OCI-LY3 (cell line): ENCODE measurements at regions not wholly inside any gene's neighbourhood (a gene's known extent, or its start where the extent isn't known, plus 50 kb on each side); places are given as distances from the start of the nearest gene placed in this dataset.

Experiments
- H2AFZ ChIP-seq: fragments of 200-600, 300-600 bp; shearing (Covaris generic); 2 replicates; pipeline ENCODE4 v1.6.0; 2014; ENCODE audit warnings: antibody characterized with exemption, low read depth, low read length
- H3K27ac ChIP-seq: fragments of 200-600, 300-600 bp; sonication (generic); 2 replicates; pipeline ENCODE4 v1.5.1; 2014; ENCODE audit warnings: mild to moderate bottlenecking, low read length, moderate library complexity, mixed read lengths
- H3K27me3 ChIP-seq: fragments of 200-600, 300-600 bp; sonication (generic); 2 replicates; pipeline ENCODE4 v1.6.1; 2014; ENCODE audit warnings: low read depth, low read length, mixed read lengths
- H3K36me3 ChIP-seq: fragments of 200-600, 300-600 bp; sonication (generic); replicated peaks from 2 replicates; pipeline ENCODE3; 2014; ENCODE audit warnings: low read depth, low read length, mixed read lengths
- H3K4me1 ChIP-seq: fragments of 300-600, 200-600 bp; sonication (generic); 2 replicates; pipeline ENCODE4 v1.6.1; 2014; ENCODE audit warnings: low read length, mixed read lengths
- H3K4me2 ChIP-seq: fragments of 200-600, 300-600 bp; sonication (generic); 2 replicates; pipeline ENCODE4 v1.6.1; 2014; ENCODE audit warnings: low read length, mixed read lengths
- H3K4me3 ChIP-seq: fragments of 300-600, 200-600 bp; sonication (generic); 2 replicates; pipeline ENCODE4 v1.5.1; 2014; ENCODE audit warnings: antibody characterized with exemption, mild to moderate bottlenecking, low read length, moderate library complexity
- H3K79me2 ChIP-seq: fragments of 300-600, 200-600 bp; shearing (Covaris generic); 2 replicates; pipeline ENCODE4 v1.6.1; 2014; ENCODE audit warnings: mild to moderate bottlenecking, low read length, mixed read lengths
- H3K9ac ChIP-seq: fragments of 300-600, 200-600 bp; shearing (Covaris generic); 2 replicates; pipeline ENCODE4 v1.6.0; 2014; ENCODE audit warnings: mild to moderate bottlenecking, low read length, moderate library complexity
- H3K9me3 ChIP-seq: fragments of 200-600, 300-600 bp; shearing (Covaris generic); 2 replicates; pipeline ENCODE4 v1.6.1; 2014; ENCODE audit warnings: low read length, mixed read lengths; ENCODE audit not compliant: insufficient read depth
- H4K20me1 ChIP-seq: fragments of 200-600, 300-600 bp; sonication (generic); 2 replicates; pipeline ENCODE4 v1.6.1; 2016; ENCODE audit warnings: low read length, mixed read lengths; ENCODE audit not compliant: insufficient read depth
- EZH2phosphoT487 ChIP-seq: fragments of 200-600 bp; shearing (Covaris generic); IDR thresholded peaks from 2 replicates; pipeline ENCODE4 v1.6.1; 2018; ENCODE audit warnings: antibody characterized with exemption, mixed run types, low read depth
- TF ChIP-seq, protein P1 (sequence below): fragments of 200-600, 300-600 bp; sonication (generic); IDR thresholded peaks from 2 replicates; pipeline ENCODE4 v1.5.1; 2014; ENCODE audit warnings: antibody characterized with exemption, low read length, low read depth

DNA sequence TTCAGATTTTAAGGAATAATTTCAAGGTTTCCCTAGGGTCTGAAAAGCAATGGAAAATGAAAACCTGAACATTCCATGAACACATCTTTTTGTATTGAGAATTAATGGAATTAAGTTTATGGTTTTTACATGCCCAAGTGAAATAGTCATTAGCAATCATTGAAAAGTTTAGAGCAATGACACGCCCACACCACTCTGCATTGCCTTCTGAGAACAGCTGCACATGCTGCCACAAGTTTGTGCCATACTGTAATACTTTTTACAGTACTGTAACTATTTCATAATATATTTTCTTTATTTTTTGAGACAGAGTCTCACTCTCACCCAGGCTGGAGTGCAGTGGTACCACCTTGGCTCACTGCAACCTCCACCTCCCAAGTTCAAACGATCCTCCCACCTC, 345.2 kb upstream of the PMFBP1 start:
- Histone ChIP-seq H3K4me1 (peaks cover 10% of the 10 kb centered on the region; the same call in 1 of the 2 replicates), H3K4me3 (no peak overlapping the region), H2AFZ (no peak overlapping the region), H3K4me2 (no peak overlapping the region), H3K9me3 (no peaks in the 10 kb centered on the region), H3K36me3 (peaks cover 15% of the 10 kb centered on the region), H3K27me3 (no peaks in the 10 kb centered on the region), H4K20me1 (no peaks in the 10 kb centered on the region), H3K9ac (no peak overlapping the region), H3K79me2 (no peaks in the 10 kb centered on the region), H3K27ac (no peak overlapping the region)
- TF ChIP-seq EZH2phosphoT487, result no peak
- TF ChIP-seq, protein P1, sequence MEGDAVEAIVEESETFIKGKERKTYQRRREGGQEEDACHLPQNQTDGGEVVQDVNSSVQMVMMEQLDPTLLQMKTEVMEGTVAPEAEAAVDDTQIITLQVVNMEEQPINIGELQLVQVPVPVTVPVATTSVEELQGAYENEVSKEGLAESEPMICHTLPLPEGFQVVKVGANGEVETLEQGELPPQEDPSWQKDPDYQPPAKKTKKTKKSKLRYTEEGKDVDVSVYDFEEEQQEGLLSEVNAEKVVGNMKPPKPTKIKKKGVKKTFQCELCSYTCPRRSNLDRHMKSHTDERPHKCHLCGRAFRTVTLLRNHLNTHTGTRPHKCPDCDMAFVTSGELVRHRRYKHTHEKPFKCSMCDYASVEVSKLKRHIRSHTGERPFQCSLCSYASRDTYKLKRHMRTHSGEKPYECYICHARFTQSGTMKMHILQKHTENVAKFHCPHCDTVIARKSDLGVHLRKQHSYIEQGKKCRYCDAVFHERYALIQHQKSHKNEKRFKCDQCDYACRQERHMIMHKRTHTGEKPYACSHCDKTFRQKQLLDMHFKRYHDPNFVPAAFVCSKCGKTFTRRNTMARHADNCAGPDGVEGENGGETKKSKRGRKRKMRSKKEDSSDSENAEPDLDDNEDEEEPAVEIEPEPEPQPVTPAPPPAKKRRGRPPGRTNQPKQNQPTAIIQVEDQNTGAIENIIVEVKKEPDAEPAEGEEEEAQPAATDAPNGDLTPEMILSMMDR, result no peak

DNA sequence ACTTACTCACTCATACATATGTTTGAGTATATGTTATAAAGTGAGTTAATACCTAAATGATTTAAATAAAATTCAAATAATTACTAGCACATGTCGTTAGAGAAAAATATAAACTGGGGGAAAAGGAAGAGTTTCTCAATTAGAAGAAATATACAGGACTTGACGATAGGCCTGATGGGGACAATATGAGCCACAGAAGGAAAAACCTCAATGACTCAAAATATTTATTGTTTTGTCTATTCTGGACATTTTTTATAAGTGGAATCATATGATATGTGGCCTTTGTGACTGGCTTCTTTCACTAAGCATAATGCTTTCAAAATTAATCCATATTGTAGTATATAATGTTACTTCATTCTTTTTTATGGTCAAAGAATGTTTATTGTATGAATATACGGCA, 339.2 kb upstream of the PMFBP1 start:
- Histone ChIP-seq H3K27ac (no peak overlapping the region), H3K4me3 (no peak overlapping the region), H3K36me3 (no peaks in the 10 kb centered on the region), H3K79me2 (no peaks in the 10 kb centered on the region), H3K4me2 (no peak overlapping the region), H2AFZ (no peak overlapping the region), H3K9me3 (no peaks in the 10 kb centered on the region), H3K9ac (no peak overlapping the region), H4K20me1 (no peaks in the 10 kb centered on the region), H3K27me3 (no peaks in the 10 kb centered on the region), H3K4me1 (peaks cover 10% of the 10 kb centered on the region; the same call in 1 of the 2 replicates)
- TF ChIP-seq, protein P1, result no peak
- no peak for TF ChIP-seq EZH2phosphoT487

DNA sequence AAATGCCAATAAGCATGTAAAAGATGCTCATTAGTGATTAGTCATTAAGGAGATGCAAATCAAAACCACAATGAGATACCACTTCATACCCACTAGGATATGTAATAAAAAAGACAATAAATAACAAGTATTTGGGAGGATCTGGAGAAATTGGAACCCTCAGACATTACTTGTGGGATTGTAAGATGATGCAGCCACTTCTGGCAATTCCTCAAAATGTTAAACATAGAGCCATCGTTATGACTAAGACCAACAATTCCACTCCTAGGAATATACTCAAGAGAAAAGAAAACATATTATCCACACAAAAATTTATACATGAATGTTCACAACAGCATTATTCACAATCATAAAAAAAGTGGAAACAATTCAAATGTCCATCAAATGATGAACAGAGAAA, 336.2 kb upstream of the PMFBP1 start:
- H4K20me1 ChIP-seq, result no peaks in the 10 kb centered on the region
- no peak overlapping the region for H3K27ac ChIP-seq
- no peak for TF ChIP-seq EZH2phosphoT487
- TF ChIP-seq, protein P1, result no peak

DNA sequence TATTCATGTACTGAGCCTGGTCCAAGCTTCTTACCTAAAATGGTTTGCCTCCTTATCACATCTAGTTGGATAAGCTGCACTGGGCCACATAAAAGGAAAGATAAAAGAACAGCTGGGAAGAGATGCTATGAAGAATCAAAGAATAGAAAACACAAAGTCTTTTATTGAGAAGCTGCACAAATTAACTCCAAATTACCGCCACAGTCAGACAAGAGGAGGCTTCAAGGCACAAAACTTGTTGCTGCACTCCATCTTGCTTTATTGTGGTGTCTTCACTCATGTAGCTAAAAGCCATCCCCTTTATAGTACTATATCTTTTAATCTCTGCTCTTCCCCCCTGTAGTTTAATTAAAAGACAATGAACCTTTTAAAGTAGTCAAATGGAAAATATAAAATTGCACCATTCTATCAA, 330.6 kb upstream of the PMFBP1 start:
- Histone ChIP-seq H3K9me3 (no peaks in the 10 kb centered on the region), H3K36me3 (no peaks in the 10 kb centered on the region), H3K27me3 (no peaks in the 10 kb centered on the region), H4K20me1 (no peaks in the 10 kb centered on the region), H3K79me2 (no peaks in the 10 kb centered on the region), H3K4me2 (no peak overlapping the region), H3K4me1 (no peaks in the 10 kb centered on the region), H3K27ac (no peak overlapping the region), H3K4me3 (no peak overlapping the region), H2AFZ (no peak overlapping the region), H3K9ac (no peak overlapping the region)
- TF ChIP-seq, protein P1, result no peak
- TF ChIP-seq EZH2phosphoT487, result no peak

More for the DNA sequence above, 336.2 kb upstream of the PMFBP1 start:
- Histone ChIP-seq H3K4me3 (no peak overlapping the region), H3K4me1 (no peaks in the 10 kb centered on the region), H3K4me2 (no peak overlapping the region), H3K36me3 (no peaks in the 10 kb centered on the region), H3K27me3 (no peaks in the 10 kb centered on the region), H3K9me3 (no peaks in the 10 kb centered on the region), H3K79me2 (no peaks in the 10 kb centered on the region), H3K9ac (no peak overlapping the region), H2AFZ (no peak overlapping the region)
